Coronary artery (tissue), 2 donors: ENCODE measurements at regions not wholly inside any gene's neighbourhood (a gene's known extent, or its start where the extent isn't known, plus 50 kb on each side); places are given as distances from the start of the nearest gene placed in this dataset.

ENCODE experiments used
- DNase-seq: peaks from one replicate; pipeline ENCODE4 v3.0.0-alpha.2; 2017; ENCODE audit warnings: low spot score
- H3K27ac ChIP-seq, 2 donors: fragments of 200-600 bp; sonication (generic); one replicate each; pipeline ENCODE4 v1.5.1; 2016 to 2019
- H3K4me3 ChIP-seq: fragments of 200-600 bp; sonication (generic); 2 replicates; pipeline ENCODE4 v1.5.1; 2016; ENCODE audit warnings: mild to moderate bottlenecking, moderate library complexity
- CTCF ChIP-seq: fragments of 200-600 bp; sonication (generic); IDR thresholded peaks from one replicate; pipeline ENCODE4 v1.5.1; 2019; ENCODE audit warnings: antibody characterized with exemption

- TF ChIP-seq CTCF, result no peak
- no peak overlapping the region for H3K27ac ChIP-seq
- no peak for DNase-seq
- no peak overlapping the region for H3K4me3 ChIP-seq
These were observed 119.9 kb downstream of the MBL2 start for GRCh38 chr10:52652431-52653262.

GRCh38 chr10:52653263-52653909 is 119.2 kb downstream of the MBL2 start:
- no peak overlapping the region for H3K27ac ChIP-seq
- H3K4me3 ChIP-seq, result no peak overlapping the region
- TF ChIP-seq CTCF, result no peak
- DNase-seq, result no peak

- H3K27ac ChIP-seq, result no peak overlapping the region
- DNase-seq, result no peak
- H3K4me3 ChIP-seq, result no peak overlapping the region
- no peak for TF ChIP-seq CTCF
These were observed 118.4 kb downstream of the MBL2 start for GRCh38 chr10:52654201-52654600.

GRCh38 chr10:52658112-52658511 is 114.5 kb downstream of the MBL2 start:
- DNase-seq, result no peak
- H3K4me3 ChIP-seq, result no peak overlapping the region
- H3K27ac ChIP-seq, result no peak overlapping the region
- no peak for TF ChIP-seq CTCF

DNA sequence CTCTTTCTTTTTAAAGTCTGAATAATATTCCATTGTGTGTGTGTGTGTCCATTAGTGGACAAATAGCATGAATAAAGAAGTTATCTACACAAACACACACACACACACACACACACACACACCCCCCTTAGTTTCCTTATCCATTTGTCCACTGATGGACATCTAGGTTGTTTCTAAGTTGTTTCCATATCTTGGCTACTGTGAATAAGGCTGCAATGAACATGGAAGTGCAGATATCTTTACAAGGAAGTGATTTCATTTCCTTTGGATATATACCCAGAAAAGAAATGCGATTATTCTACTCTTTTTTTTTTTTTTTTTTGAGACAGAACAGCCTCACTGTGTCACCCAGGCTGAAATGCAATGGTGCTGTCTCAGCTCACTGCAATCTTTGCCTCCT is 113.5 kb downstream of the MBL2 start:
- no peak for TF ChIP-seq CTCF
- DNase-seq, result no peak
- no peak overlapping the region for H3K4me3 ChIP-seq

DNA sequence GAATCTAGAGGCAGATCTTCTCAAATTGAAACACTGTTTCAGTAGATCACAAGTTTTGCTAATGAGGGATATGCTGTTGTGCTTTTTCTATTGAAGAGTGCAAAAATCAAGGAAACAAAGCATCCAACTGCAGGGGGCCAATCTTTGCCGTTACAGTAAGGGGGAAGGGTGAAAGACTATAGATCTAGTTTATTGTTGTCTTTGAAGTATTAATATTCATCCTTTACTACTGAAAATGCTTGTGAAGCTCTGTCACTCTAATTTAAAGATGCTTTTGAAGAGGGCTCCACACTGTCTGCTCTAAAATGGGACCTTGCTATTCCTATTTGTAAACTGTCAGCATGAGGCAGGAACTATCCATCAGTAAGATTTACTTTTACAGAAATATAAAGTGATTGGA is 110.3 kb downstream of the MBL2 start:
- H3K27ac ChIP-seq, result no peak overlapping the region
- no peak for TF ChIP-seq CTCF
- DNase-seq, result no peak
- no peak overlapping the region for H3K4me3 ChIP-seq

More for the DNA sequence above, 113.5 kb downstream of the MBL2 start:
- no peak overlapping the region for H3K27ac ChIP-seq

- TF ChIP-seq CTCF, result no peak
- no peak for DNase-seq
These were observed 109.4 kb downstream of the MBL2 start for GRCh38 chr10:52663161-52663560.

More at GRCh38 chr10:52663161-52663560, 109.4 kb downstream of the MBL2 start:
- H3K4me3 ChIP-seq, result no peak overlapping the region
- H3K27ac ChIP-seq, result no peak overlapping the region
